PFSK-1 (cell line): ENCODE measurements at regions not wholly inside any gene's neighbourhood (a gene's known extent, or its start where the extent isn't known, plus 50 kb on each side); places are given as distances from the start of the nearest gene placed in this dataset.

Experiments used
- POLR2AphosphoS5 ChIP-seq: IDR thresholded peaks from 2 replicates; pipeline ENCODE4 v1.6.1; 2012; ENCODE audit warnings: low read depth, mild to moderate bottlenecking, control low read depth, low read length, moderate library complexity
- REST ChIP-seq, 2 experiments: IDR thresholded peaks; 2 replicates each; pipeline versions ENCODE4 v1.6.1 to v1.8.0; 2011 to 2012; ENCODE audit warnings: low read depth in 2 of 2, low read length in 2 of 2, control low read depth in 1 of 2, inconsistent platforms in 1 of 2, mild to moderate bottlenecking in 1 of 2, moderate library complexity in 1 of 2; ENCODE audit not compliant: insufficient read depth in 1 of 2

DNA sequence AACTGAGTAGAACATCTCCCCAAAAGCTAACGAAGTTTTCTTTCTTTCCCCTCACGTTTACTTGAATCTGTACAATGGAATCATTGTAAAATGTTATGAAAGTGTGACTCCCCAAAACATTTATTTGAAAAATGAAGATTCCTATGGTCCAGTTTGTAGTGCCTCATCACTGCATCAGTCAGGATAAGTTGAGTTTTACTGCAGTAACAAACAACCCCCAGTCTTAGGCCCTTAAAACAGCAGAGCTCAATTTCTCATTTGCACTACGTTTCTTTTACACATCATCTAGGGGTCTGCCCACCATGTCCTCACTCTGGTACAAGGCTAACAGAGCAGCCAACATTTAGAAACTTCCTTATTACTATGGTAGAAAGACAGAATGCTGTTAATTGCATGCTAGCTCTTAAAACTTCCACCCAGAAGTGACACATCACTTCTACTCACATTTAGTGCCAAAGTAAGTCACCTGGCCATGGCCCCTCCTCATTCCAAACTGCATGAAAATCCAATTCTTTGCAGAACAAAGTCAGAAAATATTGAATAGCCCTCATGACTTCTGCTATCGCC is 546.4 kb downstream of the MED13L start:
- TF ChIP-seq POLR2AphosphoS5: no peak
- TF ChIP-seq REST (IDR thresholded peaks at IDR 0.05; ENCODE audit: insufficient read depth in 1 of 2, low read depth in 2 of 2, low read length in 2 of 2): no peak
